ENCODE measurements at regions not wholly inside any gene's neighbourhood (a gene's known extent, or its start where the extent isn't known, plus 50 kb on each side); places are given as distances from the start of the nearest gene placed in this dataset.

- TF ChIP-seq CTCF (conservative IDR thresholded peaks at IDR 0.05 in 1 of 2, IDR thresholded peaks at IDR 0.05 in 1 of 2; ENCODE audit: extremely low read depth in 1 of 2, insufficient read depth in 1 of 2, low read depth in 1 of 2, low read length in 2 of 2): no peak
- no peak for TF ChIP-seq EZH2 (IDR thresholded peaks at IDR 0.05; ENCODE audit: borderline replicate concordance, low read length)
These were observed 710.4 kb downstream of the EPHA7 start for GRCh38 chr6:92708945-92709344.

All from mammary epithelial cell (primary cell).